Gastrocnemius medialis (tissue), 4 donors: ENCODE measurements at regions not wholly inside any gene's neighbourhood (a gene's known extent, or its start where the extent isn't known, plus 50 kb on each side); places are given as distances from the start of the nearest gene placed in this dataset.

Experiments
- POLR2A ChIP-seq, 2 donors: fragments of 450-650 bp; IDR thresholded peaks; one replicate each; pipeline ENCODE4 v1.6.1; 2017; ENCODE audit warnings: antibody characterized with exemption in 2 of 2, mild to moderate bottlenecking in 2 of 2, moderate library complexity in 2 of 2
- TF ChIP-seq, protein P1 (sequence below), 5 experiments: fragments of 450-650 bp in 3 of 5; fragments of 200-600 bp in 2 of 5; sonication (generic) in 2 of 5; IDR thresholded peaks in 4 of 5; conservative IDR thresholded peaks in 1 of 5; 1 replicate in 4 of 5; 2 replicates in 1 of 5; pipeline ENCODE4 v1.5.1; 2016 to 2019; ENCODE audit warnings: antibody characterized with exemption in 5 of 5, mild to moderate bottlenecking in 3 of 5, moderate library complexity in 3 of 5

DNA sequence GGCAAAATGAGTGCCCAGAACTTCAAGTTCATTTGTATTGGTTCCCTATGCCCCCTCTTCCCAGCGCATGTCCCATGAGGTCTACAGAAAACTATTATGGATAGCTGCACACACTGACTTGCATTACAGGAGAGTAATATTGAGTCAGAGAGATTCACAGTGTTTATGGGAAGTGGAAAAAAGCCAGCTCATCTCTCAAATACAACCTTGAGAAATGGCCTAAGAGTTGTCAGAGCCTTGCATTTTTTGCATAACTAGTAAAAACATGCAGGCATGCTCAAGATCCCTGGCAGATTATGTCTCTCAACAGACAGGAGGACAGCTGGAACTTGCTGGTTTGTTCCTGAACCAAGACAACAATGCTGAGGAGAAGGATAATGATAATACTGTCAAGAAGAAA lies 1292.8 kb downstream of the DSC3 start:
- no peak for TF ChIP-seq POLR2A (IDR thresholded peaks at IDR 0.05)
- TF ChIP-seq, protein P1, sequence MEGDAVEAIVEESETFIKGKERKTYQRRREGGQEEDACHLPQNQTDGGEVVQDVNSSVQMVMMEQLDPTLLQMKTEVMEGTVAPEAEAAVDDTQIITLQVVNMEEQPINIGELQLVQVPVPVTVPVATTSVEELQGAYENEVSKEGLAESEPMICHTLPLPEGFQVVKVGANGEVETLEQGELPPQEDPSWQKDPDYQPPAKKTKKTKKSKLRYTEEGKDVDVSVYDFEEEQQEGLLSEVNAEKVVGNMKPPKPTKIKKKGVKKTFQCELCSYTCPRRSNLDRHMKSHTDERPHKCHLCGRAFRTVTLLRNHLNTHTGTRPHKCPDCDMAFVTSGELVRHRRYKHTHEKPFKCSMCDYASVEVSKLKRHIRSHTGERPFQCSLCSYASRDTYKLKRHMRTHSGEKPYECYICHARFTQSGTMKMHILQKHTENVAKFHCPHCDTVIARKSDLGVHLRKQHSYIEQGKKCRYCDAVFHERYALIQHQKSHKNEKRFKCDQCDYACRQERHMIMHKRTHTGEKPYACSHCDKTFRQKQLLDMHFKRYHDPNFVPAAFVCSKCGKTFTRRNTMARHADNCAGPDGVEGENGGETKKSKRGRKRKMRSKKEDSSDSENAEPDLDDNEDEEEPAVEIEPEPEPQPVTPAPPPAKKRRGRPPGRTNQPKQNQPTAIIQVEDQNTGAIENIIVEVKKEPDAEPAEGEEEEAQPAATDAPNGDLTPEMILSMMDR (IDR thresholded peaks at IDR 0.05 in 4 of 5, conservative IDR thresholded peaks at IDR 0.05 in 1 of 5): no peak
